H7 (cell line): ENCODE measurements at regions not wholly inside any gene's neighbourhood (a gene's known extent, or its start where the extent isn't known, plus 50 kb on each side); places are given as distances from the start of the nearest gene placed in this dataset.

ENCODE experiments used
- DNase-seq: peaks from one replicate; pipeline ENCODE4 v3.0.0; 2012
- H3K27me3 ChIP-seq: 2 replicates; pipeline ENCODE4 v1.6.0; 2011; ENCODE audit warnings: mild to moderate bottlenecking, low read length; ENCODE audit not compliant: control insufficient read depth, insufficient read depth
- H3K36me3 ChIP-seq: replicated peaks from 2 replicates; pipeline ENCODE4 v1.5.1; 2011; ENCODE audit warnings: low read length; ENCODE audit not compliant: control insufficient read depth, insufficient read depth
- H3K4me3 ChIP-seq: 2 replicates; pipeline ENCODE4 v1.5.1; 2011; ENCODE audit warnings: low read depth, mild to moderate bottlenecking, control low read depth, low read length, moderate library complexity; ENCODE audit not compliant: insufficient read depth

- Histone ChIP-seq H3K27me3 (no peaks in the 10 kb centered on the region), H3K36me3 (no peaks in the 10 kb centered on the region), H3K4me3 (no peak overlapping the region)
- DNase-seq = no peak
Measured at GRCh38 chr11:26777372-26777808, 55.5 kb upstream of the SLC5A12 start.

GRCh38 chr11:26778000-26778757 lies 56.3 kb upstream of the SLC5A12 start:
- no peaks in the 10 kb centered on the region for H3K27me3 ChIP-seq
- no peaks in the 10 kb centered on the region for H3K36me3 ChIP-seq
- DNase-seq = no peak
- no peak overlapping the region for H3K4me3 ChIP-seq

- DNase-seq = no peak
- Histone ChIP-seq H3K36me3 (no peaks in the 10 kb centered on the region), H3K4me3 (no peak overlapping the region), H3K27me3 (no peaks in the 10 kb centered on the region)
Measured at GRCh38 chr11:26779074-26779865, 57.4 kb upstream of the SLC5A12 start.

GRCh38 chr11:26780376-26781085 lies 58.7 kb upstream of the SLC5A12 start:
- H3K36me3 ChIP-seq = no peaks in the 10 kb centered on the region
- no peaks in the 10 kb centered on the region for H3K27me3 ChIP-seq
- no peak overlapping the region for H3K4me3 ChIP-seq
- DNase-seq = no peak

GRCh38 chr11:26782220-26782965 lies 60.5 kb upstream of the SLC5A12 start:
- Histone ChIP-seq H3K27me3 (no peaks in the 10 kb centered on the region), H3K4me3 (no peak overlapping the region), H3K36me3 (no peaks in the 10 kb centered on the region)
- DNase-seq = no peak

GRCh38 chr11:26783997-26784396 lies 62.1 kb upstream of the SLC5A12 start:
- no peaks in the 10 kb centered on the region for H3K36me3 ChIP-seq
- no peak for DNase-seq
- no peaks in the 10 kb centered on the region for H3K27me3 ChIP-seq
- H3K4me3 ChIP-seq = no peak overlapping the region

- Histone ChIP-seq H3K36me3 (no peaks in the 10 kb centered on the region), H3K27me3 (no peaks in the 10 kb centered on the region), H3K4me3 (no peak overlapping the region)
- no peak for DNase-seq
Measured at GRCh38 chr11:26790738-26791137, 68.9 kb upstream of the SLC5A12 start.

- H3K27me3 ChIP-seq = no peaks in the 10 kb centered on the region
- H3K4me3 ChIP-seq = no peak overlapping the region
- H3K36me3 ChIP-seq = no peaks in the 10 kb centered on the region
- DNase-seq = no peak
Measured at GRCh38 chr11:26792941-26793340, 71.1 kb upstream of the SLC5A12 start.

- no peaks in the 10 kb centered on the region for H3K27me3 ChIP-seq
- no peaks in the 10 kb centered on the region for H3K36me3 ChIP-seq
- DNase-seq = no peak
- no peak overlapping the region for H3K4me3 ChIP-seq
Measured at GRCh38 chr11:26793487-26793886, 71.6 kb upstream of the SLC5A12 start.

- Histone ChIP-seq H3K4me3 (no peak overlapping the region), H3K36me3 (no peaks in the 10 kb centered on the region), H3K27me3 (no peaks in the 10 kb centered on the region)
- DNase-seq = no peak
Measured at GRCh38 chr11:26801601-26802000, 79.7 kb upstream of the SLC5A12 start.

- Histone ChIP-seq H3K36me3 (no peaks in the 10 kb centered on the region), H3K27me3 (no peaks in the 10 kb centered on the region), H3K4me3 (no peak overlapping the region)
- peak; percentile 3 for DNase-seq
Measured at GRCh38 chr11:26805001-26805400, 83.1 kb upstream of the SLC5A12 start.

- Histone ChIP-seq H3K36me3 (no peaks in the 10 kb centered on the region), H3K4me3 (no peak overlapping the region), H3K27me3 (no peaks in the 10 kb centered on the region)
- no peak for DNase-seq
Measured at GRCh38 chr11:26806219-26806618, 84.4 kb upstream of the SLC5A12 start.

- no peak for DNase-seq
- Histone ChIP-seq H3K36me3 (no peaks in the 10 kb centered on the region), H3K4me3 (no peak overlapping the region), H3K27me3 (no peaks in the 10 kb centered on the region)
Measured at GRCh38 chr11:26820739-26821138, 98.9 kb upstream of the SLC5A12 start.

- H3K36me3 ChIP-seq = no peaks in the 10 kb centered on the region
- no peak for DNase-seq
- no peaks in the 10 kb centered on the region for H3K27me3 ChIP-seq
- H3K4me3 ChIP-seq = no peak overlapping the region
Measured at GRCh38 chr11:26823963-26824362, 102.1 kb upstream of the SLC5A12 start.
